OCI-M1 (cell line): ENCODE measurements at regions not wholly inside any gene's neighbourhood (a gene's known extent, or its start where the extent isn't known, plus 50 kb on each side); places are given as distances from the start of the nearest gene placed in this dataset.
A peak's percentile ranks its signal among the peaks of the same experiment; 100 is the strongest.
"Not testable (repeated sequence)": the region's sequence is repeated elsewhere in the genome, so short reads cannot be mapped to it uniquely, and the experiment has no call there.

Source experiments
- DNase-seq: peaks from one replicate; lab custom pipeline; 2025; lab: John Stamatoyannopoulos, UW

DNA sequence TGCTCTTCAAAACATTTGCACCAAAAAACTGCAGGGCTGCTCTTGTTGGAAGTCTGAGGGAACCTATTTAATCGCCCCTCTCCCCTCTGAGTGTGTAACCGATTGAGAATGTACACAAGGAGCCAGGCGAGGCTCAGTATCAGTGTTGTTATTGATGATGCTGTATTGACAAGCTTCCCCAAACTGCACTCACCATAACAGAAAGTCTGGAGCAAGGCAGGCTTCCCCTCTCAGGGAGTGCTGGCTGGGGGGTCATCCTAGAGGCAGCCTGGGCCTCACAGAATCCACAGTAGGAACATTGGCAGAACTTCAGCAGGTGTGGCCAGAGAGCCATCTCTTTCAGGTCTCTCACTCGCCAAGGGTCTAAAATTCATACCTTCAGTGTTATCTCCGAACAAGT, 58.1 kb upstream of the TUNAR start:
- DNase-seq, result no peak

DNA sequence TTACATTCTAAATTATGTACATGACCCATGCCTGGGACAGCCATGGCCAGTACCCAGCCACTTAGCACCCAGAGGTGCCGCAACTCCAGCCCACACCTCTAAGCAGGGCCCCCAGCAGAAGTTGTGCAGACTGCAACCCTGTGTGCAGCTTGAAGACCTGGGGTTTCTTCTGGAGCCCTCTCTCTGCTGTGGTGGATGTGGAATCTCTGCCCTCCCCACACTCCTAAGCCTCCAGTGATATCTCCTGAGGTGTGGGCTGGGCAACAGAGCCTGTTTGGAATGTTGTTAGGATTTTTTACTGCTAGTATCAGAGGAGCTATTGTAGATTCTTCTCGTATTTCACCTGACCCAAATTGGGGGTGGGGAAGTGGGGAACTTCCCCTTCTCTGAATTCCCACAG, 59.4 kb upstream of the TUNAR start:
- no peak for DNase-seq

DNA sequence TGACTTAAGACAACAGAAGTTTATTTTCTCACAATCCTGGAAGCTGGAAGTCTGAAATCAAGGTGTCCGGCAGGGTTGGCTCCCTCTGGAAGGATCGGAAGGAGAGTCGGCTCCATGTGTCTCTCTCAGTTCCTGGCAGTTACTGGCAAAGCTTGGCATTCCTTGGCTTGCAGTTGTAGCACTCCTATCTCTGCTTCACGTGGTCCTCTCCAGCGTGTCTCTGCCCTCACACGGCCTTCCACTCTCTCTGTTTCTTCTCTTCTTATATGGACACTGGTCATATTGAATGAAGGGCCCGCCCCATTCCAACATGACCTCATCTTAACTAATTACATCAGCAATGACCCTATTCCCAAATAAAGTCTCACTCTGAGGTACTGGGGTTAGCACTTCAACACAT, 60.1 kb upstream of the TUNAR start:
- DNase-seq, result no peak

DNA sequence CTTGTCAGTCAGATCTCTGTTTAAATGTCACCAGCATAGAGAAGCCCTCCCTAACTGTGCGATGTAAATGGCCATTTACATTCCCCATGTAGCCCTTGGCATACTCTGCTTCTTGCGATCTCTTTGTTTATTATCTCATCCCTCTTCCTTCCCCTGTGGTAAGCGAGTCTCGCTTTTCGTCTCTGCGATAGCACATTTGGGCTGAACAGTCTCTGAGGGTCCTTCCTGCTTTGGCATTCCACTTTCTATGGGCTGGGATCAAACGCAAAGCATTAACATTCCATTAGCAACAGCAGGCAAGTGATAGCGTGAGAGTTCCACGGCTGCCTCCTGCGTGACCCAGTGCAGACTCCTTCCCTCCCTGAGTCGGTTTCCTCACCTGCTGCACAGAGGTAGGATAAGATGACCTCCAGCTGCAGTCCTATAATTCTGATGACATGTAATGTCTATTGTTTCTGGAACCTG, 61.4 kb upstream of the TUNAR start:
- no peak for DNase-seq

DNA sequence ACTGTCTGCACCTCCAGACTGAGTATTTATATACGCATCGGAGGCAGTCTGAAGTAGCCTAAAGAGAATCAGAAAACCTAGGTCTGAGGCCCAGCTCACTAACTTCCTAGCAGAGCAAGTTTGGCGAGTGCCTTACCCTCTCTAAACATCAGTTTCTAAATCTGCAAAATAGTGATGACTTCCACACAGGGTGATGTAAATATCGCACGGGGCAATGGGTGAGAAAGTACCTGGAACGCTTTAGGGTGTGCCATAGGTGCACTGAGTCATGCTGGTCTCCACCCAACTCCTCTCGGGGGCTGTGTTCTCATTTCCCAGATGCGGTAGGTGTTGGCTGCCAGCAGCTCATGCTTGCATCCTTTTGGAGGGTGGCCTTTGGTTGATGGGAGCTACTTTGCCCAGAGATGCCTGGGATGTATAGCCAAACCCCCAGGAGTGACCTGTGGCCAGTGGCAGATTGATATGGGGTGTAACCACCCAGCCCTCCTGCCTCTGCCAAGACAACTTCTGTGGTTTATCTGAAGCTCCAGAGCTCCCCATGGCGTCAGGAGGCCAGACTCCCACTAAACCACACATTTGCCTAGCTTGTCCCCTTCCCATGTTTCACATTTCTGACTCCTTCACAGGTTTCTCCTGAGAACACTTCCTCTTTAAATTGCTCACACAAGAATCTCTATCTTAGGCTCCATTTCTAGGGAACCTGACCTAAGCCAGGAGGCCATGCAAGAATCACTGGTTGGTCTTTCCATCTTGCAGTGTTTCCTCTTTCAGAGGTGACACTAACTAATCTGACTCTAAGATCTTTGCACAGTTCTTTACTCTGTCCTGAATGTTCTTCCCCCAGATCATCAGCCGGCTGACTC, 62.0 kb upstream of the TUNAR start:
- DNase-seq, result peak; percentile 1

DNA sequence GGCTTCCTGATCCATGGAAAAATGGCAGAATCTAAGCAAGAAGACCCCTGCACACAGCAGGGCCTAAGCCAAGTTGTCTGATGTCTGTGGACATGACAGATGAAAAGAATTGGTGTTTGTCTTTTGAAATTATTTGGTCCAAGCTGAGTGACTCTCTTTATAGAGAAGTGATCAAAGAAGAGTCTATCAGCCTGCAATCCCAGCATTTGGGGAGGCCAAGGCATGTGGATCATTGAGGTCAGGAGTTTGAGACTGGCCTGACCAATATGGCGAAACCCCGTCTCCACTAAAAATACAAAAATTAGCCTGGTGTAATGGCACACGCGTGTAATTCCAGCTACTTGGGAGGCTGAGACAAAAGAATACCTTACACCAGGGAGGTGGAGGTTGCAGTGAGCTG, 64.8 kb upstream of the TUNAR start:
- no peak for DNase-seq

DNA sequence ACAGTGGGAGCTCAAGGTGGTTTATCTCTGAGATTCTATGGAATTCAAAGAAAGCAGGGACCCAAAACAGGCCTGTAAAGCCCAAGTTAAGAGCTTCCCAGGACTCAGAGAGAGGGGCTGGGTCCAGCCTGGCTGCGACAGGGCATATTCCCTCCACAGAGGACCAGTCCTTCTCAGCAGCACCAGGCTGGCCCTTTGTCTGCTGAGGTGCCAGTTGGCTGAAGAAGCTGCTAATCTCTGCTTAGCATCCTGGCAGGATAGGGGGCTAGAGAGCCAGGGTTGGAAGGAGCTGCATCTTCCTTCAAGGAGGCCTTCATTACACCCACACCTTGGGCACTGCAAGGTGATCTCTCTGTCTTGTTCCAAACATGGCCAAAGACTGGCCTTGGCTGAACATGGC, 68.3 kb upstream of the TUNAR start:
- no peak for DNase-seq

DNA sequence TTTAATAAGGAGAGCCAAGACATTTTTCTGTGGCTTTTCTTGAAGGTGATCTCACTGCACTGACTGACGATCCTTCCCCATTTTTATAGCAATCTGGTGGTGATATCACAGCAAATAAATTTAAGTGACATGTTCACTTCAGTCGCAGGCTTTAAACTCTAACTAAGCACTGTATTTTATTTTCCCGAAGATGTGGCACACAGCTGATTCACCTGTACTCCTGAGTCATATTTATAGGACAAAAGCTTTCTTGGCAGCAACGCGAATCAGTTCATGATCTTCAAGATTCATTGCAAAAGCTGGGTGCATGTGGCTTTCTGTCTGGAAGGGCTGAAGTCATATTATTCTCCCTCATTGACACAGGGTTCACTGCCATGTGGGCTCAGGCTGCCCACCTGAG, 79.8 kb upstream of the TUNAR start:
- DNase-seq, result no peak

DNA sequence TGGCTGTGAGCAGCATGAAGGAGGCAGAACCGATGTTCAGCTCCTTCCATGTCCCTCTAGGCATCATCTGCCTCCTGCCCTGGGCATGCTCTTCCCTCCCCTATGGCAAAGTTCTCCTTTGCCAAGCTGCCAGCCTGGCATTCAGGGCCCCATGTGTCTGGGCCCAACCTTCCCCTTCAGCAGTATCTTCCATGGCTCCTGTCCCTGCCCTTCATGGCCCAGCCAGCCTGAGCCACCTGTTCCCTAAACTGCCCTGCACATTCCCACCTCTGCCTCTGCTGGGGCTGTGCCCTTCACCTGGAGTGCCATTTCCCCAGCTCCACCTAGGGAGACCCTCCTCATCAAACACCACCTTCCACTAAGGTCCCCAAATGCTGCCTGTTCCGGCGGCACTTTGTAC, 74.0 kb upstream of the TCL1A start:
- no peak for DNase-seq

DNA sequence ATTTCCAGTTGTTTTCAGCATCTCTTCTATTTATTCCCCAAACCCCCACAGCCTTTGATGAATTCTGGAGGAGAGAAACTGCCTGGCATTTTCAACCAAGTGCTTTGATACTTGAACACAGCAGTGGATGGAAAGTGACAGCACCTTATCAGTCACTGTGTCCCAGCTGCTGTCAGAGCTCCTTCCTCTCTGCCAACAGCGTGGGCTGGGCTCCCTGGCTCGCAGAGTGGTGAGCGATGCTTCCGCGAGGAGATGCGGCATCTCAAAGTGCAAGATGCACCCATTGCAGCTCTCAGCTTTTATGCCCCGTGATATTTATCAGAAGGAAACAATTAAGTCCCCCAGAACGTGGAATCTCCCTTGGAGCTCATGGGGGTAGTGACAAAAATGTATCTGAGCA, 72.6 kb upstream of the TCL1A start:
- DNase-seq, result no peak

DNA sequence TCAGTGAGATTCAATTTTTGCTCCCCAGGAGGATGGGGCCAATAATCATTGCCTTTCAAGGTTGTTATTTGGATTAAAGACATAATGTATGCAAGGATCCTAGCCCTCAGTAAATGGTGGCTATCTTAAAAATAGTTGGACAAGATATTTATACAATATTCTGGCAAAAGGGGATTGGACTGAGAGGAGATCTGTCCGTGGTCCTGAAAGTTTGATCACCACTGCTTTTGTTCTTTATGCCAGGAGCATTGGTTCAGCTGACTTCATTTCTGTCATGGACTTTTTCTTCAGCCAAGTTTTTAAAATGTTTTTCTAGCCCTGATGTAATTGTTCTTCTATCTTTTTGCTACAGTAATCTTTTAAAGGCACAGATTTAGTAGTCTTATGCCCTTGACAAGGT, 70.2 kb upstream of the TCL1A start:
- peak; percentile 24 for DNase-seq

DNA sequence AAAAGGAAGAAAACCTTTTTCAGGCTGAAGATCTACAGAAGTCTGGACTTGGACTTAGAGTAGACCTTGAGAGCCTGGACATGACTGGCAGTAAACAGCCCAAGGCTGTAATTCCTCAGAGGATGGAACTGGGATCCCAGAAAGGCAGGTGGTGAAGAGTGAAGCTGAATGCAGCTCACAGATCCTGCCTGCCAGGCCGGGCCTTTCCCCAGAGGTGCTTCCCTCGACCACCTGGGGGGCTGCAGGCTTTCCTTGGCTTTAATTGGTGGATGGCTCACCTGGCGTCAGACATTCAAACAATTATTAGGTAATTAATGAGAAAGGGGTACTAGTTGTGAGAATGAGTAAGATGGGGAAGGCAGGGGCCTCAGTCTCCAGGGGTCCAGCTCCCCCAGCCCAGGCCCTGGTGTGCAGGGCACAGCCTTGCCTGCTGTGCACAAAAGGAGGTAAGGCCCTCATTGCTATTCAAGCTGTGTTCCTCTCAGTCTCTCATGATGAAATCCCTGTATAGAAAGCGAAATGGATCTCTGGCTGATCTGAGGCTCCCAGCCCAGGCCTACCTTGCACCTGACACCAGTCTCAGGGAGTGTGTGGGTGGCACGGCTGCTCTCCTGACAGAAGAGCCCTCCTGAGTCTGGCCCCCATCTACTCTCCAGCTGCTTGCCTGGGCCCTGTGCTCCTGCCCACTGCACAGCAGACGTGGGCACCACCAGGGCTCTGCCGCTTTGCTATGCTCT, 63.0 kb upstream of the TCL1A start:
- no peak for DNase-seq

DNA sequence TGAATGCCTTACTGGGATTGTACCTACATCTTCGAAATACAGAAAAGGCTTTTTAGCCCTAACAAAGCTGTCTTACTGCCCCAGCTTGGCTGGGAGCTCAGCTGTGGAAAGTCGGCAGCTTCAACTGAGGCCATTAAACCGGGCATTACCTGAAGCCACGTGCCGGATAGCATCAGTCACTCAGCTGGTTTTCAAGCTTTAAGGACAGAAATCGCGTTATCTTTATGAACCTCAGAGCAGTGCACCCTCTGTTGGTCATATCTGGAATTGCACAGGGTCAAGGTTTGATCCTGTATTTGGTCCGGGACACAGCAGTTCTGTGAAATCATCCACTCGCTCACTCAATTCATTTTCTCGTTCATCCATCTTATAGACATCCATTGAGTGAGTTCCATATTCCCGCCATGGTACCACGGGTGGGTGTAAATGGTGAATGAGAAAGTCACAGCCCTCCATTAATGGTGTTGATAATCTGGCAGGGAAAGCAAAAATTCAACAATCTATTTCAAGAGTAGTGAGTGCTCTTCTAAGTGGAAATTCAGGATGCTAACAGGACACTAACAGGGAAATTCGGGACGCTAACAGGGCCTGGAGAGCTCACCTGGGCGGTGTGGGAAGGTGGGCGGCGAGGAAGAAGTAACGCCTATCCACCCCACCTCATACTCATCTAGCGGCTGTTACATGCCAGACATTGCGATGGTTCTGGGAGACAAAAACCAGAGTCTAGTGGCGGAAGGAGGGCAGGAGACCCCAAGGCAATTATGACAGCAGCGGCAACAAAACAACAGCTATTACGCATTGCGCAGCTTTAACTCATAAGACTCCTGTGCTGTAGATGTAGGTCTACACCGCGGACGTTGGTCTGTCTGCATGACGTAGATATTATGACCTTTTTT, 60.6 kb upstream of the TCL1A start:
- peak; percentile 55 for DNase-seq

DNA sequence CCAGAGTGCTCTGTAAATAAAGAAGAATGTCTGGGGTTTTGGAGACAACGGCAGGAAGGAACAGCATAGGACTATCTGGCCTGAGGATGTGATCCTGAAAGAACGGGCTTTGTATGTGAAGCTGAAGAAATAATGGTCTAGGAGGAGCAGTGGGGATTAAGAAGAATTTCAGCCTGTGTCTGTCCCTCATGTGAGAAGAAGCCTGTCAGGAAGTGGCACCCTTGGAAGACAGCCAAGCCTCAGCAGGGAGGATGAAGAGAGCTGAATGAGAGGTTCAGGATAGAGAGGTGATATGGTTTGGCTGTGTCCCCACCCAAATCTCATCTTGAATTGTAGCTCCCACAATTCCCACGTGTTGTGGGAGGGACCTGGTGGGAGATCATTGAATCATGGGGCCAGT, 56.9 kb upstream of the TCL1A start:
- no peak for DNase-seq

DNA sequence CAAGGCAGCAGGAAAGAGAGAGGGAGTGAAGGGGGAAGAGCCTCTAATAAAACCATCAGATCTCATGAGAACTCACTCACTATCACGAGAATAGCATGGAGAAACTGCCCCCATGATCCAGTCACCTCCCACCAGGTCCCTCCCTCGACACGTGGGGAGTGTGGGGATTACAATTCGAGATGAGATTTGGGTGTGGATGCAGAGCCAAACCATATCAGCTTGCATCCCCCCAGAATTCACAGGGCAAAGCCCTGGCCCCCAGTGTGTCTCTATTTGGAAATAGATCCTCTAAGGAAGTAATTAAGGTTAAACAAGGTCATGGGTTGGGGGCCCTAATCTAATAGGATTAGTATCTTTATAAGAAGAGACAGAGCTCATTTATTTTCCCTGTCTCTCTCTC, 56.1 kb upstream of the TCL1A start:
- no peak for DNase-seq

DNA sequence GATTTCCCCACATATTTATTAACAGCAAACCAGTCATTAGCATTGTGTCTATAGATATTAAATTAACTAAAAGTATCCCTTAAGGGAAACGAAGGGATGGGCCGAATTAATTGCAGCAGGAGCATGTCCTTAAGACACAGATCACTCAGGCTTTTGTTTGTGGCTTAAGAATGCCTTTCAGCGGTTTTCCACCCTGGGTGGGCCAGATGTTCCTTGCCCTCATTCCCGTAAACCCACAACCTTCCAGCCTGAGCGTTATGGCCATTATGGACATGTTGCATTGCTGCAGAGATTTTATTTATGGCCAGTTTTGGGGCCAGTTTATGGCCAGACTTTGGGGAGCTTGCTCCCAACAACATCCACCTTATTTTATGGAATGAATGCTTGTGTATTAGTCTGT, 55.5 kb upstream of the TCL1A start:
- DNase-seq, result not testable (repeated sequence)

DNA sequence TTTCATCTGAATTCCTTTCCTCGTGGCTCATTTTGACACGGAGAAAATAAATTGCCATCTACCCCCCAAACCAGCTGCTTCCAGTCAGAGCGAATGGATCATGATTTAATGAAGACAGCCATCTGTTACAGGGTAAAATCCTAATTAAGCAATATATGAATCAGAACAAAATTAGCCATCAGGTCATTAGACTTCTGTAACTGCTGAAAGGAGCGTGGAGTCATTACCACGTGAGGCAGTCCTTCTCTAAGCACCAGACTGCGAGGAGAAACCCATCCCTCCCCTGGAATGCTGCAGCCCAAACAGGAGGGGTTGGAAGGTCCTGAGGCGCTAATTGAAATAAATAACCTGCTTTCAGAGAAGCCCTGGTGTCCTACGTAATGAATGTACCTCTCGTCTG, 51.1 kb upstream of the TCL1A start:
- DNase-seq, result no peak

DNA sequence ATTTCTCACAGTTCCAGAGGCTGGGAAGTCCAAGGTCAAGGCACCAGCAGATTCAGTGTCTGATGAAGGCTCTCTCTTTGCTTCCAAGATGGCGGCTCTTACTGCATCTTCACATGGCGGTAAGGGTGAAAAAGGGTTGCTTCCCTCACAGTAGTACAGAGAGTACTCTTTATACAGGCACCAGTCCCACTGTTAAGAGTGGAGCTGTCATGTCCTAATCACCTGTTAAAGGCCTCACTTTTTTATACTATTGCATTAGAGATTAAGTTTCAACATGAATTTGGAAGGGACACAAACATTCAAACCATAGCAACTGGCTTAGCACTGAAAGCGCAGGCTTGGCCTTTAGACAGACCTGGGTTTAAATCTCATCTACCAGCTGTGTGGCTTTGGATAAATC, 50.0 kb upstream of the TCL1A start:
- no peak for DNase-seq
